HuH-7.5 (cell line): ENCODE measurements at regions not wholly inside any gene's neighbourhood (a gene's known extent, or its start where the extent isn't known, plus 50 kb on each side); places are given as distances from the start of the nearest gene placed in this dataset.
"Not testable (repeated sequence)": the region's sequence is repeated elsewhere in the genome, so short reads cannot be mapped to it uniquely, and the experiment has no call there.

Experiments used
- DNase-seq: peaks from one replicate; pipeline ENCODE4 v3.0.0; 2011; ENCODE audit warnings: low spot score

DNA sequence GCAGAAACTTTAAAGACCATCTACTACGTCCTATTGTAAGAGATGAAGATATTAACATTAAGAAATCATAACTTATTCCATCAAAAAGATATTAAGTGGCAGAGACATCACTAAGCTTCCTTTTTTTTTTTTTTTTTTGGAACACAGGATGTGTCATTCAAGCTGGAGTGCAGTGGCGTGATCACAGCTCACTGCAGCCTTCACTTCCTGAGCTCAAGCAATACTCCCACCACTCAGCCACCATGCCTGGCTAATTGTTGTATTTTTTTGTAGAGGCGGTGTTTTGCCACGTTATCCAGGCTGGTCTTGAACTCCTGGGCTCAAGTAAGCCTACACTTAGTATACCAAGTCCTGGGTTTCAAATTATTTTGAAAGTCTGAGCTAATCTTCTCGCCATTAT, 169.7 kb upstream of the KCTD7 start:
- DNase-seq: not testable (repeated sequence)

DNA sequence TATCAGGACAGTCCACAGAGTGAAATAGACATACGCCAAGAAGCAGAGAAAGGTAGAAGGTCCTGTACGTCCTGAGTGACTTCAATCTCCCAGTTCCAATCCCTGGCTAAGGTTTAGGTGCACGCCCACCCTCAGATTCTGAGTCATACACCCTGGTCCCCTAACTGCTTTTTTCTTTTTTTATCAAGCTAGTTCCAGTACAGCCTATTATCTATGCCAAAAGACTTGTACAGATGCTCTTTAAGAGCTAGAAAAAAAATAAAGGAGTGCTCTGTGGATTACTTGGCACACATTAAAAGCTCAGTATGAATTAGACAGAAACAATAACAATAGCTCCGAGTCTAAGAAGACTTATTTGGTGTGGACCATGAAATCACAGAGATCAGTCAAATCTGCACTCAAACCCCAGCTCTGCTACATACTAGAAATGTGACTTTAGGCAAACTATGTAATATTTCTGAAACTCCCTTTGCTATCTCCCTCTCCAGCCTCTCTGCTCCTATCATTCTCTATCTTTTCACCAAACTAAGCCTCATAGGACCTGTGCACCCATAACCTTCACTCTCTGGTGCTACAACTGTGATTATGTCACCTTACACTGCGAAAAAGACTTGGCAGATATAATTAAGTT, 168.8 kb upstream of the KCTD7 start:
- not testable (repeated sequence) for DNase-seq

GRCh38 chr7:66460921-66461361, 167.7 kb upstream of the KCTD7 start:
- no peak for DNase-seq

DNA sequence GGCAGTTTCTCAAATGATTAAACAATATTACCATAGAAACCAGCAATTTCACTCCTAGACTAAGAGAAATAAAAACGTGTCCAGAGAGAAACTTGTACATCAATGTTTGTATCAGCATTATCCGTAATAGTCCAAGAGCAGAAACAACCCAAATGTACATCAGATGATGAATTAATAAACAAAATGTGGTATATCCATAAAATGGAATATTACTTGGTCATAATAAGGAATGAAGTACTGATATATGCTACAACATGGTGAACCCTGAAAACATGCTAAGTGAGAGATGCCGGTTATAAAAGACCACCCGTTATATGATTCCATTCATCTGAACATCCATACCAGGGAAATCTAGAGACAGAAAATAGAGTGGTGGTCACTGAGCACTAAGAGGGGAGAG, 167.3 kb upstream of the KCTD7 start:
- not testable (repeated sequence) for DNase-seq

GRCh38 chr7:66462831-66463230, 165.8 kb upstream of the KCTD7 start:
- DNase-seq: not testable (repeated sequence)

DNA sequence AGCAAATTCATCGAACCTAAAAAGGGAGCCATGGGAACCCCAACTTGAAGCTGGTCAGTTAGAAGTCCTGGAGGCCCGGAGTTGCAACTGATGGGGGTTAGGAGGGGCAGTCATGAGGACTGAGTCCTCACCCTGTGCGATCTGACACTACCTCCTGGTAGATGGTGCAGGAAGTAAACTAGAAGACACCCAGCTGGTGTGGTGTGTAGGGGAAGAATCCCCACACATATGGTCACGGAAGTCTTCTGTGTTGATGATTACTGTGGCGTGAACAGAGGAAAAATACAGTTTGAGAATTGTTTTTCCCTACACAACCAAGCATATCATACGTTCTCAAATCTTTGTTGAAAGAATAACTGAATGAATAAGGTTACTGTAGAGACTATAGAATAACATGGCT, 164.6 kb upstream of the KCTD7 start:
- DNase-seq: no peak

DNA sequence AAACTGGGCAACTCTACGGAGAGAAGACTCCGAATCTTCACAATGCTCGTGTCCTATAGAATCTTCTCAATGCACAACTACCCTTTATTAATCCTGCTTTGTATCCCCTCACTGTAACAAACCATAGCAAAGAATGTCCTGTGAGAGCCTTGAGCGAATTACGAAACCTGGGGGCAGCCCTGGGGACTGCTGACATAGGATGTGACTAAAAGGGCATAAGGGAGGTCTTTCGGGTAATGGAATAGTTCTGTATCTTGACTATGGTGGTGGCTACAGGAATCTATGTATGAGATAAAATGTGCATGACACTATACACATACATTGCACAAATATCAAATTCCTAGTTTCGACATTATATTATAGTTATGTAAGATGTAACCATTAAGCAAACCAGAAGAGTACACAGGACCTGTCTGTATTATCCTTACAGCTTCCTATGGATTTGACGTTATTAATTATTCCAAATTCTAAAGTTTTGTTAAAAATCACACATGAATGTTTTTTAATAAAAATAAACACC, 162.5 kb upstream of the KCTD7 start:
- no peak for DNase-seq

DNA sequence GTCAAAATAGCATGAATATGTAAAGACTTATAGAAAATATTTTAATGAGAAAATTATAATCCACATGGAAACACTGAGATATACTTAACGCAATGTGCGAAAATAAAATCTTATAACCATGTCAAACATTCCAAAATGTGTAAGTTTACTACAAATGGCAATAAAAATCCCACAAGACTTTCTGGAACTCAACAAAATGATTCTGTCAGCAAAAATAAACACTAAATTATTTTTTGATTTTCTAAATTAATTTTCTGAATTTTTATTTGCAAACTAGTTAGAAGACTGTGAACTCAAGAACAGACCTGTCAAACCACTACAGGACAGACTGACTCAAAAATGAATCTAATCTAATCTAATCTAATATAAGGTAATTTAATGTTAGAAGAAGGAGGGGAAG, 160.8 kb upstream of the KCTD7 start:
- DNase-seq: no peak

DNA sequence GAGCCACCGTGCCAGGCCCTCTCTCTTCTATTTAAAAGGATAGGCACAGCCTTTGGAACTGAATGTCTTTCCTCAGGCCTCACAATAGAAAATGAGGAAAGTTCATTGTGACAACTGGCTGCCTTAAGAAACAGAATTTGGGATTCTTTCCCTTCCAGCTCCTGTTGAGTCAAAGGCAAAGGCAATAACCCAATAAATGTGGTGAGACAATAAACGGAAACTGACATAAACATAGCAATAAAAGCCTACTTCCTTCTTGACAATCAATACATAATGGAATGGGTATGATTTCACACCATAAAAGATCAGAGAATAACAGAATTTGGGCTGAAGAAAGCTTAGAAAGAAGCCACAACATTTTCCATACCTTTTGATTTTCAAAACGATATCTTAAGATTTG, 155.6 kb upstream of the KCTD7 start:
- not testable (repeated sequence) for DNase-seq

GRCh38 chr7:66474441-66474840, 154.2 kb upstream of the KCTD7 start:
- no peak for DNase-seq

GRCh38 chr7:66476056-66476455, 152.6 kb upstream of the KCTD7 start:
- DNase-seq: not testable (repeated sequence)

DNA sequence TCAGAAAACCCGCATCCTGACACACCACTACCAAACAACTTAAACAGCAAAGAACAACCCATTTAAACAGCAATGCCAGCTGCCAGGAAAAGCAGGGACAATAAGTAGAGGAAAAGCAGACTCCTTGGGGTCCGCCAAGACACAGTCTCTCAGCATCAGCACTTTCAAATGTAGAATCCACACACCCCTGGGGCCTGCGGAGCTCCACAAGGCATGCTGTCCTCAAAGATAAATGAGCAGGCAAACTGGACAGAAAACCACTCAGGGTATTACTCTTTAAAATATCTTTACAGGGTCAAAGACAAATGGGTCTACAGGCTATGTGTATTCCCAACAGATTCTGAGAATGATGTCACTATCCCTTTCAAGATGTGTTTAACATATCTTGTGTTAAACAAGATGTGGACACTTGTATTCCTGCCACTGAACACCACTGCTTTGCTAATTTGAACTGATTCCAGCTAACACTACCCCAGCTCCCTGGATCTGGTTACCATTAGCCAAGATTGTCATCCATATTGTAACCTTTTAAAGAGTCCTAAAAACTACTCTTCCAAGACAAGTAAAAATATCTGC, 150.8 kb upstream of the KCTD7 start:
- not testable (repeated sequence) for DNase-seq

DNA sequence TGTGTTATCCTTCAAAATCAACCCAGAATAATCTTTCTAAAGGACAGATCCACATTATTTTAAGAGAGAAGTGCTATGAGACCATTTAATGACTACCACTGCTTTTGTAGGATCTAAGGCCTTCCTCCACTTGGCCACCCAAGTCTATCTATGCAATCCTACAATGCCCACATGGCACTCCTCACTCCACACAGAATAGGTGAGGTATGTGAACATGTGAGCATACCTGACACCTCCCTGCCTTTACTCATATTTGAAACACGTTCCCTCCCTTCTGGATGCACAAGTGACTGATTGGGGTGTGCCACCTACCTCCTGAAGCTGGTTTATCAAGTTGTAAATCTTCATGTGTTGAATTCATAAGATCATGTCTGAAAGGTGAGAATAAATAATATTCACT, 147.5 kb upstream of the KCTD7 start:
- DNase-seq: not testable (repeated sequence)

- not testable (repeated sequence) for DNase-seq
These were observed 139.6 kb upstream of the KCTD7 start for GRCh38 chr7:66489065-66489464.

DNA sequence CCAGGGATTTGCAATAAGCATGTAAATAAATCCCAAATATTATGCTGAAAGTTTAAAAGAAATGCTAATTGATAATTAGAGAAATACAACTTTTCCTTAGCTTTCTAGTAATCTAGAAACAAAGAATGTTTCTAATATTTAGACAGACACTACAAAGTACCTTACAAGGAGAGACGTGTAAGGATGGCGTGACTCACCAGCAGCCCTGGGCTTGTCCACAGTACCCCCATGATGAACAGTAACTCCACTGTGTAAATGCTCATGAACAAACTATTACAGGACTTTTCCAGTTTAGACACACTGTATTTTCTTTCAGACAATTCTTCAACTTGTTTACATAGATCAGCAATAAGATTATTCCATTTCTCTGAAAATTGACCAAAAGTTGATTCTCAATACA, 138.9 kb upstream of the KCTD7 start:
- not testable (repeated sequence) for DNase-seq

GRCh38 chr7:66490979-66491378, 137.7 kb upstream of the KCTD7 start:
- not testable (repeated sequence) for DNase-seq

- DNase-seq: not testable (repeated sequence)
These were observed 136.3 kb upstream of the KCTD7 start for GRCh38 chr7:66492405-66492804.

DNA sequence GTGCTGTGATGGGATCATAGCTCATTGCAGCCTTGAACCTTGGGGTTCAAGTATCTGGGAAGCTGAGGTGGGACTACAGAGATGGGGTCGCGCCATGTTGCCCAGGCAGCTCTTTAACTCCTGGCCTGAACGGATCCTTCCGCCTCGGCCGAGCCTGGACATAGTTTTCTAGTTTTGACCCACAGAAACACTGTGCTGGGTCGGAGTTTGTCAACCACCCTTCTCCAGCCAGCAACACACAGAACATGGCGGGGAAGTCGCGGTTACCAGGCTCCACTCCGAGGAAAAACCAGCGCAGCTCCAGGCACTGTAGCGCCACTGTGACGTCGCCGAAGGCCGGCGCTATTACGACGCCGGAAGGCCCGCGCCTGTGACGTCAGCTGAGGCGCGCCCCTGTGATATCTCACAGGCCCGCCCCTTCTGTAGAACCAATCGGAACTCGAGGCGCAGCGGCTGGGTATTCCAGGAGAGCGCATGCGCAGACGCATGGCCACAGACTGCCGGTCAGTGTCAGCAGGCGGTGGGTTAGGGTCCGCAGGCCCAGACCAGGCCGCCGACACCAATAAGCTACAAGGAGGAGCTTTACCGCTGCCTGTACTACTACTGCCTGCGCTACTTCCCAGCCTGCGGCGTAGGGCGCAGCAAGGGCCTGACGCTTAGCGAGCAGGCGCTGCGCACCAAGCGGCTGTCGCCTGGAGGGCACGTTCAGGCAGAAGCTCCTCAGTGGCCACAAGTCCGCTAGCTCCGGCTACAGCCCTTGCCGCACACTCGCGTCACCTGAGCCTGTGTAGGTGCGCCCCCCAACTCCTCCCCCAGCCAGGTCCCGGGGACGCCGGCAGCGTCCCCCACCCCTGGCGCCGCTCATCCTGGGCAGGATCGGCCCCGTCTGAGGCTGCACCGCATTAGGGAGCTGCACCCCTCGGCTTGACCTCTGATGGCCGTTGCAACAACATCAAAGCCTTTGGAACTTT, 135.2 kb upstream of the KCTD7 start:
- DNase-seq: peak; percentile 94

GRCh38 chr7:66497346-66497745, 131.3 kb upstream of the KCTD7 start:
- DNase-seq: no peak

DNA sequence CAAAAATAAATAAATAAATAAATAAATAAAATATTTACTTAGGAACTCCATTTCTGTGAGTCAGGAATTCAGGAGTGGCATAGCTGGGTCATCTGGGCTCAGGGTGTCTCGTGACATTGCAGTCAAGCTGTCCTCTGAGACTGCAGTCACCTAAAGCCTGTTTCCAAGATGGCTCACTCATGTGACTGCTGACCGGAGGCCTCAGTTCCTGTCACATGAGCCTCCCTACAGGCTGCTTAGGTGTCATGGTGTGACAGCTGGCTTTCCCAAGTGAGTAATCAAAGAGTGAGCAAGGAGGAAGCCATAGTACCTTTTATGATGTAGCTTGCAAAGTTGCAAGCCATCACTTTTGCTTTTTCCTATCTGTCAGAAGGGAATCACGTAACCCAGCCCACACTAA, 128.6 kb upstream of the KCTD7 start:
- no peak for DNase-seq

DNA sequence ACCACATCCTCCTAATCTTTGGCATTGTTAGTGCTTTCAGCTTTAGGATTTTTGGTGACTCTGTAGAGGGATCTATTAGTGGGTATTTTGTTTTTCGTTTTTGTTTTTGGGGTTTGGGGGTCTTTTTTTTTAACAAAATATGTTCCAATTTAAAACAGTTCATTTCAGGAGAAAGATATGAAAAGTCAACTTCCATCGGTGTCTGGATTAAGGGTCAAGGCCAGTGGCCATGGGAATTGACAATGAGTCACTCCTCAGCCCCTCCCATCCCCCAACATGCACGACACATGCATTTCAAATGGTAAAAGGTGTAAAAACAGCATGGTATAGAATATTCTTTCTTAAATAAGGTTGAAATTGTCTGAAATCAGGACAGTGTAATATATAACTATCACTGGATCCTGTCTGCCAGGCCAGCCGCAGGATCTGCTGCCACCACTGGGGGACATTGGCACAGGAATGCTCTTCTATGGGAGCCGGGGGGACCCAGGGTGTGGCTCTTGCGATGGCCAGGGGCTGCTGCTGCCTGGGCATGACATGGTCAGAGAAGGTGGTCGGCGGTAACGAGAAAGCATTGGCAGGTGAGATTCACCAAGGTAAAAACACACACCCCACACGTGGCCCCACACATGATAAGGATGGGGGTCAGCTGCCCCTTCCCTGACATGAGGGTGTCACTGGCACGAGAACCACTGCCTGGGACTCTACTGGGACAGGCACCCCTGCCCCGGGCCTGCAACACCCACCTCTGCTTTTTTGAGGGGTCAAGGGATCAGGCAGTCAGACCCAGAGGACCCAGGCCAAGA, 126.2 kb upstream of the KCTD7 start:
- no peak for DNase-seq

- no peak for DNase-seq
These were observed 125.7 kb upstream of the KCTD7 start for GRCh38 chr7:66503036-66503370.
